Hematopoietic multipotent progenitor cell treated with erythropoietin and hydrocortisone succinate and interleukin-3 and kit ligand, for 8 days (in vitro differentiated cells): ENCODE measurements at regions not wholly inside any gene's neighbourhood (a gene's known extent, or its start where the extent isn't known, plus 50 kb on each side); places are given as distances from the start of the nearest gene placed in this dataset.
A peak's percentile ranks its signal among the peaks of the same experiment; 100 is the strongest.

Experiments used
- DNase-seq: peaks from one replicate; pipeline ENCODE4 v3.0.0-alpha.2; 2015

GRCh38 chr9:88077071-88077617 lies 61.1 kb downstream of the SPATA31C2 start:
- no peak for DNase-seq

GRCh38 chr9:88076286-88077070 lies 61.8 kb downstream of the SPATA31C2 start:
- peak; percentile 88 for DNase-seq

GRCh38 chr9:88075966-88076285 lies 62.3 kb downstream of the SPATA31C2 start:
- no peak for DNase-seq

GRCh38 chr9:88075506-88075905 lies 62.8 kb downstream of the SPATA31C2 start:
- DNase-seq, result no peak

- DNase-seq, result no peak
Observed at GRCh38 chr9:88074931-88075330, 63.3 kb downstream of the SPATA31C2 start.

GRCh38 chr9:88072831-88073375 lies 65.4 kb downstream of the SPATA31C2 start:
- no peak for DNase-seq

GRCh38 chr9:88071331-88071730 lies 66.9 kb downstream of the SPATA31C2 start:
- DNase-seq, result no peak

- DNase-seq, result no peak
Observed at GRCh38 chr9:88065619-88066018, 72.7 kb downstream of the SPATA31C2 start.

GRCh38 chr9:88064554-88064953 lies 73.7 kb downstream of the SPATA31C2 start:
- DNase-seq, result no peak

- DNase-seq, result no peak
Observed at GRCh38 chr9:88060746-88061145, 77.5 kb downstream of the SPATA31C2 start.

GRCh38 chr9:88059469-88059868 lies 78.8 kb downstream of the SPATA31C2 start:
- DNase-seq, result no peak

- no peak for DNase-seq
Observed at GRCh38 chr9:88056876-88057275, 81.4 kb downstream of the SPATA31C2 start.

GRCh38 chr9:88053856-88054501 lies 79.6 kb upstream of the CDK20 start:
- DNase-seq, result peak; percentile 81

- no peak for DNase-seq
Observed at GRCh38 chr9:88052321-88052965, 78.1 kb upstream of the CDK20 start.

GRCh38 chr9:88051138-88051537 lies 76.8 kb upstream of the CDK20 start:
- no peak for DNase-seq

- DNase-seq, result no peak
Observed at GRCh38 chr9:88049677-88050307, 75.5 kb upstream of the CDK20 start.

GRCh38 chr9:88046542-88046941 lies 72.2 kb upstream of the CDK20 start:
- DNase-seq, result no peak

GRCh38 chr9:88045686-88046085 lies 71.4 kb upstream of the CDK20 start:
- no peak for DNase-seq

- no peak for DNase-seq
Observed at GRCh38 chr9:88044200-88044599, 69.9 kb upstream of the CDK20 start.

- no peak for DNase-seq
Observed at GRCh38 chr9:88043647-88044046, 69.3 kb upstream of the CDK20 start.

GRCh38 chr9:88041447-88041846 lies 67.1 kb upstream of the CDK20 start:
- peak; percentile 10 for DNase-seq

- no peak for DNase-seq
Observed at GRCh38 chr9:88037285-88037845, 63.0 kb upstream of the CDK20 start.

- no peak for DNase-seq
Observed at GRCh38 chr9:88034964-88035363, 60.6 kb upstream of the CDK20 start.
